Lung (tissue), 11 donors: ENCODE measurements at regions not wholly inside any gene's neighbourhood (a gene's known extent, or its start where the extent isn't known, plus 50 kb on each side); places are given as distances from the start of the nearest gene placed in this dataset.

ENCODE experiments used
- ATAC-seq: fragments of 200-7000 bp; cut with Tn5 transposase; one replicate; pipeline ENCODE4 v1.9.1; 2020; ENCODE audit warnings: moderate number of reproducible peaks; ENCODE audit not compliant: insufficient read depth, low FRiP score
- DNase-seq, 3 donors: peaks; one replicate each; pipeline ENCODE4 v3.0.0-alpha.2; 2013 to 2017
- H3K27ac ChIP-seq, 2 donors: one replicate each; pipeline ENCODE4 v1.5.1; 2013; ENCODE audit warnings: mild to moderate bottlenecking in 2 of 2, moderate library complexity in 2 of 2, control low read depth in 1 of 2, inconsistent platforms in 1 of 2, low read depth in 1 of 2, low read length in 1 of 2
- H3K27me3 ChIP-seq, 3 donors: one replicate each; pipeline ENCODE4 v1.5.1; 2013; ENCODE audit warnings: low read length in 2 of 3; ENCODE audit not compliant: control insufficient read depth in 3 of 3, insufficient read depth in 3 of 3
- H3K36me3 ChIP-seq, 4 donors: one replicate each; pipeline ENCODE4 v1.5.1; 2013; ENCODE audit warnings: low read length in 4 of 4, mild to moderate bottlenecking in 1 of 4, moderate library complexity in 1 of 4; ENCODE audit not compliant: control insufficient read depth in 4 of 4, insufficient read depth in 4 of 4
- H3K4me1 ChIP-seq, 5 donors: one replicate each; pipeline ENCODE4 v1.5.1; 2013; ENCODE audit warnings: low read length in 5 of 5, mild to moderate bottlenecking in 2 of 5, moderate library complexity in 1 of 5; ENCODE audit not compliant: control insufficient read depth in 5 of 5, insufficient read depth in 5 of 5
- H3K4me3 ChIP-seq: one replicate; pipeline ENCODE4 v1.5.1; 2013; ENCODE audit warnings: mild to moderate bottlenecking, control low read depth, moderate library complexity
- H3K9ac ChIP-seq, 2 donors: one replicate each; pipeline ENCODE4 v1.5.1; 2013; ENCODE audit warnings: low read length in 2 of 2, control low read depth in 1 of 2; ENCODE audit not compliant: insufficient read depth in 1 of 2
- H3K9me3 ChIP-seq, 4 donors: one replicate each; pipeline ENCODE4 v1.5.1; 2013; ENCODE audit warnings: low read length in 3 of 4, mild to moderate bottlenecking in 1 of 4, moderate library complexity in 1 of 4; ENCODE audit not compliant: control insufficient read depth in 4 of 4, insufficient read depth in 3 of 4
- CTCF ChIP-seq: IDR thresholded peaks from 2 replicates; pipeline ENCODE4 v1.5.1; 2012; ENCODE audit warnings: mild to moderate bottlenecking; ENCODE audit errors: control extremely low read depth, extremely low read depth
- WGBS, 2 donors: extraction: QIAGEN DNeasy Blood & Tissue Kit; methylation state at CpG; one replicate each; pipeline ENCODE4 v1.1.7; 2013; 5-methylcytosine and 5-hydroxymethylcytosine counted together
- donor health status: control.
- donor health status: control.
- donor health status: Bipolar disorder and iron deficiency.
- donor health status: healthy.
- donor health status: DM: yes; HTN: yes; CAD: no.

- no peak for TF ChIP-seq CTCF
- H3K9ac ChIP-seq = no peak overlapping the region
- peaks cover 0 to 3% (median 0%) of the 10 kb centered on the region in 3 donors for H3K27me3 ChIP-seq
- WGBS, 2 donors = 80 to 81% methylated on average over 5 of the region's 5 CpGs
- DNase-seq (no peak), ATAC-seq (no peak)
- no peak overlapping the region for H3K4me3 ChIP-seq
- no peaks in the 10 kb centered on the region for H3K36me3 ChIP-seq
- H3K4me1 ChIP-seq = no peaks in the 10 kb centered on the region
- H3K27ac ChIP-seq = no peak overlapping the region
- peaks cover 0 to 6% (median 3%) of the 10 kb centered on the region in 4 donors for H3K9me3 ChIP-seq
Observed at GRCh38 chrX:6861456-6861855, 286.1 kb upstream of the STS start.

GRCh38 chrX:6857749-6858148, 289.8 kb upstream of the STS start:
- ATAC-seq (no peak), DNase-seq (no peak)
- Histone ChIP-seq H3K36me3 (no peaks in the 10 kb centered on the region), H3K9ac (no peak overlapping the region), H3K9me3 (peaks cover 0 to 6% (median 0%) of the 10 kb centered on the region in 4 donors), H3K4me3 (no peak overlapping the region), H3K4me1 (no peaks in the 10 kb centered on the region), H3K27me3 (peaks cover 0 to 3% (median 0%) of the 10 kb centered on the region in 3 donors), H3K27ac (no peak overlapping the region)
- no peak for TF ChIP-seq CTCF
- WGBS, 2 donors = 86 to 93% methylated on average over 2 of the region's 2 CpGs

GRCh38 chrX:6856471-6856870, 291.0 kb upstream of the STS start:
- DNase-seq = no peak
- Histone ChIP-seq H3K36me3 (no peaks in the 10 kb centered on the region), H3K27ac (no peak overlapping the region), H3K9ac (no peak overlapping the region), H3K27me3 (peaks cover 0 to 5% (median 0%) of the 10 kb centered on the region in 3 donors), H3K9me3 (peaks cover 0 to 10% (median 0%) of the 10 kb centered on the region in 4 donors), H3K4me1 (no peaks in the 10 kb centered on the region), H3K4me3 (no peak overlapping the region)
- ATAC-seq = no peak
- no peak for TF ChIP-seq CTCF
- 66 to 76% methylated on average over 6 of the region's 6 CpGs for WGBS, 2 donors

- peaks cover 0 to 15% (median 5%) of the 10 kb centered on the region in 3 donors for H3K27me3 ChIP-seq
- H3K9ac ChIP-seq = no peak overlapping the region
- H3K27ac ChIP-seq = no peak overlapping the region
- no peak for DNase-seq
- H3K4me1 ChIP-seq = no peaks in the 10 kb centered on the region
- H3K4me3 ChIP-seq = no peak overlapping the region
- WGBS, 2 donors = 67 to 84% methylated on average over 3 of the region's 3 CpGs
- TF ChIP-seq CTCF = no peak
- ATAC-seq = no peak
- no peaks in the 10 kb centered on the region for H3K36me3 ChIP-seq
- H3K9me3 ChIP-seq = peaks cover 0 to 6% (median 0%) of the 10 kb centered on the region in 4 donors
Observed at GRCh38 chrX:6852869-6853268, 294.6 kb upstream of the STS start.
